ENCODE measurements at regions not wholly inside any gene's neighbourhood (a gene's known extent, or its start where the extent isn't known, plus 50 kb on each side); places are given as distances from the start of the nearest gene placed in this dataset.

GRCh38 chr2:57862153-57862552 lies 184.5 kb upstream of the VRK2 start:
- TF ChIP-seq CREB1 (IDR thresholded peaks at IDR 0.05) (no peak), POLR2AphosphoS5 (IDR thresholded peaks at IDR 0.05; ENCODE audit: low read depth, low read length) (no peak), JUN (IDR thresholded peaks at IDR 0.05; ENCODE audit: low read depth, low read length) (no peak), YY1 (IDR thresholded peaks at IDR 0.05; ENCODE audit: low read depth, low read length) (no peak), SIX5 (IDR thresholded peaks at IDR 0.05; ENCODE audit: low read depth, low read length) (no peak), POLR2A (IDR thresholded peaks at IDR 0.05; ENCODE audit: control extremely low read depth in 1 of 2, low read depth in 2 of 2, low read length in 2 of 2) (no peak), NRF1 (IDR thresholded peaks at IDR 0.05; ENCODE audit: low read depth, low read length) (no peak), ZNF274 (IDR thresholded peaks at IDR 0.05; ENCODE audit: borderline replicate concordance, extremely low read depth, low read length) (no peak), KDM5A (IDR thresholded peaks at IDR 0.05; ENCODE audit: low read length) (no peak), FOSL1 (IDR thresholded peaks at IDR 0.05; ENCODE audit: insufficient read depth, low read depth, low read length) (no peak)

Data from H1 (cell line).